SK-N-SH treated with all-trans-retinoic acid at 6 μM for 48 hours (cell line): ENCODE measurements at regions not wholly inside any gene's neighbourhood (a gene's known extent, or its start where the extent isn't known, plus 50 kb on each side); places are given as distances from the start of the nearest gene placed in this dataset.

ENCODE experiments used
- ATAC-seq: fragments of 200-7000 bp; cut with Tn5 transposase; 3 replicates; pipeline ENCODE4 v1.9.1; 2020; ENCODE audit warnings: mild to moderate bottlenecking, moderate library complexity
- BACH2 ChIP-seq: fragments of 250-450 bp; sonication (Bioruptor Pico); IDR thresholded peaks from 2 replicates; pipeline ENCODE4 v1.9.0; 2021; ENCODE audit warnings: mild to moderate bottlenecking, borderline replicate concordance
- CREB5 ChIP-seq: fragments of 250-450 bp; sonication (Bioruptor Pico); IDR thresholded peaks from 2 replicates; pipeline ENCODE4 v1.5.1; 2020; ENCODE audit warnings: low read depth, mild to moderate bottlenecking, moderate library complexity
- CSDC2 ChIP-seq: fragments of 250-450 bp; sonication (Bioruptor Pico); IDR thresholded peaks from 2 replicates; pipeline ENCODE4 v1.5.0; 2020; ENCODE audit warnings: mild to moderate bottlenecking, moderate library complexity
- CSRNP3 ChIP-seq: fragments of 250-450 bp; sonication (Bioruptor Pico); IDR thresholded peaks from 2 replicates; pipeline ENCODE4 v1.5.1; 2021; ENCODE audit warnings: mild to moderate bottlenecking, moderate library complexity
- ESRRG ChIP-seq: fragments of 250-450 bp; sonication (Bioruptor Pico); IDR thresholded peaks from 2 replicates; pipeline ENCODE4 v1.6.1; 2021; ENCODE audit warnings: mild to moderate bottlenecking
- ISL1 ChIP-seq: fragments of 250-450 bp; sonication (Bioruptor Pico); IDR thresholded peaks from 2 replicates; pipeline ENCODE4 v2.1.2; 2022; ENCODE audit warnings: mild to moderate bottlenecking, moderate library complexity
- OSR1 ChIP-seq: fragments of 250-450 bp; sonication (Bioruptor Pico); IDR thresholded peaks from 2 replicates; pipeline ENCODE4 v1.8.0; 2022; ENCODE audit warnings: moderate library complexity, mild to moderate bottlenecking, inconsistent platforms
- PATZ1 ChIP-seq: fragments of 250-450 bp; sonication (Bioruptor Pico); IDR thresholded peaks from 2 replicates; pipeline ENCODE4 v1.8.0; 2020; ENCODE audit warnings: mild to moderate bottlenecking, moderate library complexity, borderline replicate concordance
- POU6F1 ChIP-seq: fragments of 250-450 bp; sonication (Bioruptor Pico); IDR thresholded peaks from 2 replicates; pipeline ENCODE4 v1.8.0; 2021; ENCODE audit warnings: low read depth, mild to moderate bottlenecking, moderate library complexity, borderline replicate concordance
- PPARA ChIP-seq: fragments of 250-450 bp; sonication (Bioruptor Pico); IDR thresholded peaks from 2 replicates; pipeline ENCODE4 v1.5.0; 2020; ENCODE audit warnings: mild to moderate bottlenecking, borderline replicate concordance
- RARB ChIP-seq: fragments of 250-450 bp; sonication (Bioruptor Pico); IDR thresholded peaks from 2 replicates; pipeline ENCODE4 v1.8.0; 2021; ENCODE audit warnings: mild to moderate bottlenecking, moderate library complexity
- SNAI2 ChIP-seq: fragments of 250-450 bp; sonication (Bioruptor Pico); IDR thresholded peaks from 2 replicates; pipeline ENCODE4 v1.5.0; 2020; ENCODE audit warnings: mild to moderate bottlenecking, moderate library complexity
- TCF4 ChIP-seq: fragments of 250-450 bp; sonication (Bioruptor Pico); IDR thresholded peaks from 2 replicates; pipeline ENCODE4 v1.8.0; 2021; ENCODE audit warnings: mild to moderate bottlenecking, moderate library complexity, borderline replicate concordance
- TOX ChIP-seq: fragments of 250-450 bp; sonication (Bioruptor Pico); IDR thresholded peaks from 2 replicates; pipeline ENCODE4 v1.8.0; 2021; ENCODE audit warnings: mild to moderate bottlenecking, moderate library complexity, borderline replicate concordance
- TSHZ2 ChIP-seq: fragments of 250-450 bp; sonication (Bioruptor Pico); IDR thresholded peaks from 2 replicates; pipeline ENCODE4 v1.5.0; 2020; ENCODE audit warnings: mild to moderate bottlenecking, moderate library complexity
- ZC3H10 ChIP-seq: fragments of 250-450 bp; sonication (Bioruptor Pico); IDR thresholded peaks from 2 replicates; pipeline ENCODE4 v1.5.1; 2021; ENCODE audit warnings: mild to moderate bottlenecking, moderate library complexity
- ZFP3 ChIP-seq: fragments of 250-450 bp; sonication (Bioruptor Pico); IDR thresholded peaks from 2 replicates; pipeline ENCODE4 v1.5.0; 2020; ENCODE audit warnings: mild to moderate bottlenecking, moderate library complexity
- ZNF565 ChIP-seq: fragments of 450-650 bp; formaldehyde crosslinking; conservative IDR thresholded peaks from 2 replicates; pipeline ENCODE4 v1.5.0; 2020; ENCODE audit warnings: low read depth, mild to moderate bottlenecking, moderate library complexity
- ZNF70 ChIP-seq: fragments of 450-650 bp; formaldehyde crosslinking; IDR thresholded peaks from 2 replicates; pipeline ENCODE4 v1.5.0; 2020; ENCODE audit warnings: mild to moderate bottlenecking, moderate library complexity
- ZNF8 ChIP-seq: fragments of 450-650 bp; formaldehyde crosslinking; IDR thresholded peaks from 2 replicates; pipeline ENCODE4 v1.5.0; 2020; ENCODE audit warnings: mild to moderate bottlenecking, moderate library complexity

- TF ChIP-seq ISL1 (CRISPR knock-in tag), result no peak
- no peak for TF ChIP-seq PPARA
- no peak for TF ChIP-seq ZFP3
- no peak for TF ChIP-seq ZNF8 (CRISPR knock-in tag)
- TF ChIP-seq TCF4 (CRISPR knock-in tag), result no peak
- no peak for TF ChIP-seq ZNF70
- ATAC-seq, result no peak
Observed at GRCh38 chr21:16258844-16259611, 529.2 kb downstream of the USP25 start.

GRCh38 chr21:16262091-16262490 lies 532.3 kb downstream of the USP25 start:
- TF ChIP-seq ZNF565 (CRISPR knock-in tag), result no peak
- TF ChIP-seq ESRRG (CRISPR knock-in tag), result no peak
- TF ChIP-seq TOX (CRISPR knock-in tag), result no peak
- no peak for TF ChIP-seq CSDC2 (CRISPR knock-in tag)
- TF ChIP-seq PPARA, result no peak
- no peak for TF ChIP-seq ZNF70
- TF ChIP-seq ZC3H10 (CRISPR knock-in tag), result no peak
- no peak for TF ChIP-seq TSHZ2
- TF ChIP-seq CSRNP3 (CRISPR knock-in tag), result no peak
- TF ChIP-seq ZNF8 (CRISPR knock-in tag), result no peak
- no peak for TF ChIP-seq PATZ1 (CRISPR knock-in tag)
- TF ChIP-seq OSR1, result no peak
- TF ChIP-seq RARB (CRISPR knock-in tag), result no peak
- no peak for TF ChIP-seq ZFP3
- TF ChIP-seq BACH2, result no peak
- TF ChIP-seq POU6F1 (CRISPR knock-in tag), result no peak
- no peak for TF ChIP-seq SNAI2 (CRISPR knock-in tag)
- no peak for TF ChIP-seq CREB5
- no peak for ATAC-seq

GRCh38 chr21:16264319-16264718 lies 534.5 kb downstream of the USP25 start:
- no peak for ATAC-seq

More at GRCh38 chr21:16264319-16264718, 534.5 kb downstream of the USP25 start:
- TF ChIP-seq ZNF565 (CRISPR knock-in tag) (no peak), CSRNP3 (CRISPR knock-in tag) (no peak), POU6F1 (CRISPR knock-in tag) (no peak), ZFP3 (no peak), BACH2 (no peak)
